Astrocyte of the spinal cord (primary cell): ENCODE measurements at regions not wholly inside any gene's neighbourhood (a gene's known extent, or its start where the extent isn't known, plus 50 kb on each side); places are given as distances from the start of the nearest gene placed in this dataset.

Experiments used
- DNase-seq: peaks from one replicate; pipeline ENCODE4 v3.0.0; 2011; ENCODE audit warnings: low read depth, low spot score
- H3K4me3 ChIP-seq: 2 replicates; pipeline ENCODE4 v1.5.1; 2011; ENCODE audit warnings: low read depth, mild to moderate bottlenecking, low read length, moderate library complexity
- in situ Hi-C: cut with HindIII; loops from 2 replicates; pipeline ENCODE4 v1.10.0; 2017; ENCODE audit warnings: low sequenced_read_pairs
- TF ChIP-seq, protein P1 (sequence below): IDR thresholded peaks from 2 replicates; pipeline ENCODE4 v1.5.1; 2012; ENCODE audit warnings: low read depth, mild to moderate bottlenecking, low read length, inconsistent platforms

DNA sequence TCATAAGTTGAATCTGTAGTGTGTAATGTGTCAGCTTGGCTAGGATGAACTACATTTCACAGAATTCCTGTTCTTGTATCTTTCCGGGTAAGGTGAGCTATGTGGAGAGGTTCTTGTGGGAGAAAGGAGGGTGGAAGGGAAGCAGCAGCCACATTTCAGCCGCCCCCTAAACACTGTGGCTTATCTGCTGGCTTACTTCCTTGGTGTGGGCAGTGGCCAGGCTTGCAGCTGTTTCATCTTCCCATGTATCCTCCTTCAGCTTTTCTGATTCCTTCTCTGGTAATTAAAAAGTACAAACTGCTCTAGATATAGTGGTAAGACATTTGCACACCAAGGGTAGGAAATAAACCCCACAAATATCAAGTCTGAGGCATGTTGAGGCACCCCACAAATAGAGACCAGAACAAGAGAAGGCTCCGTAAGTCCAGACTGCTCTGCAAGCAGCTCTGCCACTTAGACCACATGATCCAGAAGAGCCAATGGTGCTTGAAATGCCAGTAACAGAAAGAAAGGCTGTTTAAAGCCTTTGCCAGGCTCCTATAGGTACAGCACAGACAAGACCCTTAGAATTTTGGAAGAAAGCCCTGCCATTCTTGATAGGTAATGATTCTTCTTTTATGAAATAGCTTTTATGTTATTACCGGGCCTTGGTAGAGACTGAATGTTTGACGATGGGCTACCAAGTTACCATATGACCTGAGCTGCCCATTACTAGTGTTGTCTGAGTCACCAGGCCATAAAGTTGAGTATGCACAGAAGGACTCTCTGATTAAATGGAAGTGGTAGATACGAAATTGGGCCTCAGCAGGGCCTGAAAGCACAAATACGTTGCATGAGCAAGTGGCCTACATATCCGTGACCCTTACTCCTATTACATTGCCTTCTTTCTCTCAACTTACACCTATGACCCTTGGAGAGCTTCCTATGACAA, 215.0 kb upstream of the SGK1 start:
- no peak overlapping the region for H3K4me3 ChIP-seq
- no peak for DNase-seq
- TF ChIP-seq, protein P1, sequence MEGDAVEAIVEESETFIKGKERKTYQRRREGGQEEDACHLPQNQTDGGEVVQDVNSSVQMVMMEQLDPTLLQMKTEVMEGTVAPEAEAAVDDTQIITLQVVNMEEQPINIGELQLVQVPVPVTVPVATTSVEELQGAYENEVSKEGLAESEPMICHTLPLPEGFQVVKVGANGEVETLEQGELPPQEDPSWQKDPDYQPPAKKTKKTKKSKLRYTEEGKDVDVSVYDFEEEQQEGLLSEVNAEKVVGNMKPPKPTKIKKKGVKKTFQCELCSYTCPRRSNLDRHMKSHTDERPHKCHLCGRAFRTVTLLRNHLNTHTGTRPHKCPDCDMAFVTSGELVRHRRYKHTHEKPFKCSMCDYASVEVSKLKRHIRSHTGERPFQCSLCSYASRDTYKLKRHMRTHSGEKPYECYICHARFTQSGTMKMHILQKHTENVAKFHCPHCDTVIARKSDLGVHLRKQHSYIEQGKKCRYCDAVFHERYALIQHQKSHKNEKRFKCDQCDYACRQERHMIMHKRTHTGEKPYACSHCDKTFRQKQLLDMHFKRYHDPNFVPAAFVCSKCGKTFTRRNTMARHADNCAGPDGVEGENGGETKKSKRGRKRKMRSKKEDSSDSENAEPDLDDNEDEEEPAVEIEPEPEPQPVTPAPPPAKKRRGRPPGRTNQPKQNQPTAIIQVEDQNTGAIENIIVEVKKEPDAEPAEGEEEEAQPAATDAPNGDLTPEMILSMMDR = no peak
- in situ Hi-C loops = no loop called here

DNA sequence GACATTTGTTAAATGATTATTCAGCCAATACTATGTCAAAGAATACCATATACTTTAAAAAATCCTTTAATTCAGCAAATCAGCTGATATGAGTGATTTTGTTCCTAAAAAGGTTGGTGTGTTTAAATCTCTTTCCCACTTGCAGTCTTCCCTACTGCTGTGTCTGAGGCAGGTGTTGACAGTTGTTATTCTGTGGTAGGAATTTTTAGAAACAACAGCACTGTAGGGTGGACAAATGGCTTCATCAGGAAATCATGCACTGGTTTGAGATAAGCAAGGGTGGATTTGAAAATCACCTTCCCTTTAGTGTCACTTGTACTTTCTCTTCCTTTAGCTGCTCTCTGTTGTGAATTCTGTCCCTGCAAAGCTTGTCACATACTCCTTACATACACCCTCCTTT, 213.7 kb upstream of the SGK1 start:
- in situ Hi-C loops = no loop called here
- TF ChIP-seq, protein P1 = no peak
- no peak for DNase-seq
- H3K4me3 ChIP-seq = no peak overlapping the region

DNA sequence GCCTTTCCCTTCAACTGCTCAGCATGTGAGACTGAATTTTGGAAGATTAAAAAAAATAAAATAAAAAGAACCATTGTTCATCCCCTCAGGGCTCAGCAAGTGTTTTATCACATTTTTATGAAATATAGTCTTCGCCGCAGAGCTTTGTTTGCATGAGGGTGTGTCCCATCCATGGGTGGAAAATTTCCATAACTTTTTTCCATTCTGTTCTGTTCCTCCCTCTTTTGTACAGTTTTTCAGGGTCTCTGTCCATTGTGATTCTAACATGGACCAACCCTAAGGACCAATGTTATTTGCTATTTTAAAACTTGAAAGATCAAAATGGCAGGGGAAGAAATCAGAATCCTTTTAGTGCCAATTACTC, 213.3 kb upstream of the SGK1 start:
- H3K4me3 ChIP-seq = no peak overlapping the region
- in situ Hi-C loops = no loop called here
- TF ChIP-seq, protein P1 = no peak
- no peak for DNase-seq

DNA sequence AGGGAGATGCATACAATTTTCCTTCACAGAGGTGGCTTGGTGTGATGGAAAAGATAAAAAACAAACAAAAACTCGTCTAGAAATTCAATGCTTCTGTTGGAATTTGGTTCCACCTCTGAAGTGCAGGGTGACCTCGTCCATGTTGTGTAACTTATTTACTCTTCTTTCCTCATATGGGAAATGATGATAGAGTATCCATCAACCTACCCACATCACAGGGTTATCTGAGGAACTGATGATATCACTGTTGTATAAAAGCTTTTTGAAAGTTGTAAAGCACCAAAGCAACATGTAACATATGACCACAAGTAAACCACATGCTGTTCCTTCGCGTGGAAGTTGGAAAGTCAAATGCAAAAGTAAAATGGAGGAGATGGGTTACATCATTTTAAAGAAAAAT, 212.0 kb upstream of the SGK1 start:
- TF ChIP-seq, protein P1 = no peak
- in situ Hi-C loops = no loop called here
- peak; percentile 45 for DNase-seq
- H3K4me3 ChIP-seq = no peak overlapping the region

DNA sequence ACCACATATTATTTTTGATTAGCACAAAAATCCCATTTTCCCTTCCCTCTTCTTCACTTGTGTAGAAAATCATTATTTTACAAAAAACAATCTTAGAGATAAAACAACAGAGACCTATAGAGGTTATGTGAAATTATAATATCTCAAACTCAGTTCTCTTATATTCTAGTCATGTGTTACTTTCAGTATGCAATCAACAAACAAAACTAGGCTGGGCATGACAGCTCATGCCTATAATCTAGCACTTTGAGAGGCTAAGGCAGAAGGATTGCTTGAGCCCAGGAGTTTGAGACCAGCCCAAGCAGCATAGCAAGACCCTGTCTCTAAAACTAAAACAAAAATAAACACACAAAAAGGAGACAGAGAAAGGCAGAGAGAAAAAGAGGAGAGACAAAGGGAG, 211.4 kb upstream of the SGK1 start:
- TF ChIP-seq, protein P1 = no peak
- no peak overlapping the region for H3K4me3 ChIP-seq
- in situ Hi-C loops = no loop called here
- no peak for DNase-seq

DNA sequence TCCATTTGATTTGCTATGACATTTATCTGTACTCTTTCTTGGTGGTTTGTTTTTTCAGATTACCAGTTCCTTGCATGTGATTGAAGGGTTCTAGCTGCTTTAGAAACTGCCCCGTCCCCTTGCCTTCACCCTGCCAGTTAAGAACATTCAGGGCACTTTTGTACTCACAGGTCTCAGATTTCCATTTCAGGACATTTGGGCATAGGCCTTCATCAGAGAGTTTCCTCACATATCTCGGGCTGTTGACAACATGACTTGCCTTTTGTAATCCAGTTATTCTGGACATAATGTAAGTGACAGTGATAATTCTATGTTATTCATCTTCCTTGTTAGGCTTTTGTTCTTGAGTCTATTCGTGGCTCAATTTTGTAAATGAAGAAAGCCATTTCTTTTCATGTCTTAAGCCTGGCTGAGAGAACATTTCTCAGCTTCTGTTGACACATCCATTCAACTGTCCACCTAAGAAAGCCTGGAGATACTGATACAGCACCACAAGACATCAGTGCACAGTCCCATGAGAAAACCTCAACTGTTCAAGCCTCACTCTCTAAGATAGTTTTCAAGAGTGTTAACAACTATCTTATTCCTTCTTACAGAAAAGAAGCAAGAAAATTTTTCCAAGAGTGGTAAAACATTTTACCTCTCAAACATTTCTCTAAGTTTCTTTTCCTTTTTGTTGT, 209.3 kb upstream of the SGK1 start:
- TF ChIP-seq, protein P1 = no peak
- no peak overlapping the region for H3K4me3 ChIP-seq
- in situ Hi-C loops = no loop called here
- no peak for DNase-seq
